Urinary bladder (tissue), 3 donors: ENCODE measurements at regions not wholly inside any gene's neighbourhood (a gene's known extent, or its start where the extent isn't known, plus 50 kb on each side); places are given as distances from the start of the nearest gene placed in this dataset.

ENCODE experiments used
- DNase-seq: peaks from one replicate; pipeline ENCODE4 v3.0.0-alpha.2; 2015; ENCODE audit errors: extremely low spot score
- H3K27ac ChIP-seq: one replicate; pipeline ENCODE4 v1.5.1; 2013; ENCODE audit warnings: low read depth, mild to moderate bottlenecking, moderate library complexity
- H3K36me3 ChIP-seq: one replicate; pipeline ENCODE4 v1.6.1; 2013; ENCODE audit warnings: mild to moderate bottlenecking, moderate library complexity; ENCODE audit not compliant: insufficient read depth
- H3K4me1 ChIP-seq: one replicate; pipeline ENCODE4 v1.6.1; 2013; ENCODE audit warnings: mild to moderate bottlenecking, moderate library complexity; ENCODE audit not compliant: insufficient read depth
- H3K4me3 ChIP-seq: one replicate; pipeline ENCODE4 v1.5.1; 2013; ENCODE audit warnings: low read depth, low read length
- WGBS: extraction: QIAGEN DNeasy Blood & Tissue Kit; methylation state at CpG from one replicate; pipeline ENCODE4 v1.1.7; 2013; 5-methylcytosine and 5-hydroxymethylcytosine counted together
- donor health status: healthy with polysubstance abuse.
- donor health status: healthy.

DNA sequence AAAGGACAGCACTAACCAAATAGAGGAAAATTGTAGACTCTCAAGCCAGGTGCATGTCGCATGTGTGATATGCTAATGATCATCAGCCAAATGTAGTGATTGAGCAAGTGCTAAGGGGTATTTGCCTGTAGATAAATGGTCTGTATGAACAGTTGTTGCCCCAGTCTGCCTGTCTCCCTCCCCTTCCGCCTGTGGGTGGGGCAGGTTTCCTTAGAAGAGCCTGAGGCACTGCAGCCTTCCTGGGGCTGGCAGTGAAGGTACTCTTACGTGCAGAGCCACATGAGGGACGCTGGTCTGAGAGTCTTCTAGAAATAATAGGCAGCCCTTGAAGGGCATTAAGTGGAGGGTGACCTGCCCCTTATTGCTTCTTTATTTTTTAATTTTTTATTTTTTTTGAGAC is 152.1 kb downstream of the SNX10 start:
- H3K4me1 ChIP-seq, result no peaks in the 10 kb centered on the region
- WGBS, result 87% methylated on average over 4 of the region's 4 CpGs
- H3K36me3 ChIP-seq, result no peaks in the 10 kb centered on the region
- DNase-seq, result no peak
- H3K27ac ChIP-seq, result no peak overlapping the region
- H3K4me3 ChIP-seq, result no peak overlapping the region

DNA sequence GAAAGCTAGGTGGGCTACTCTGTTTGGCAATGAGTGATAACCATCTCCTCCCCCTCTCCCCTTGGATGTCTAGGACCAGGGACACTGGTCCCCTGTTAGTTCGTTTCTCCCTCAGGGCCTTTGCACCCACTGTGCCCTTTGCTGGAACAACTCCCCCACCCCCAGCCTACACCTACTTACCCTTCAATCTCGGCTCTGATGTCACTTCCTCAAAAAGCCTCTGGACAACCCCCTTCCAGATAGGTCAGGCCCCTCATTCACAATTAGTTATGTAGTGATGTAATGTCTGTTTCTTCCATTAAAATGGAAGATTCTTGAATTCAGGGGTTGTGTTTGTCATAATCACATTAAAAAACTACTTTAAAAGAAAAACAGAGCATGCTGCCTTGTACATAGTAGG is 152.9 kb downstream of the SNX10 start:
- no peaks in the 10 kb centered on the region for H3K36me3 ChIP-seq
- no peak overlapping the region for H3K27ac ChIP-seq
- no peaks in the 10 kb centered on the region for H3K4me1 ChIP-seq
- DNase-seq, result no peak
- WGBS, result 80% methylated on average over 2 of the region's 2 CpGs
- H3K4me3 ChIP-seq, result no peak overlapping the region

DNA sequence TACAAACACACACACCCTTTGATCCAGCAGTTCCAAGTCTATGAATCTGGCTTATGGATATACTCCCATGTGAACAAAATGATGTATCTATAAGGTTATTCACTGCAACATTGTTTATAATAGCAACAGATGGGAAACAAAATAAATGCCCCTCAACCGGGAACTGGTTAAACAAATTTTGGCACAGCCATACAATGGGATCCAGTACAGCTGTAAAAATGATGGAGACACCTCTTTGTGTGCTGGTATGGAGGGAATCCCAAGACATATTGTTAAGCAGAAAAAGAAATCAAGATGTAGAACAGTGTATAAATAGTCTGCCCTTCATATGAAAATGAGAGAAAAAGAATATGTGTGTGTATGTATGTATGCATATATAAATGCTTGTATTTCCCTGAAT is 155.5 kb downstream of the SNX10 start:
- no peak overlapping the region for H3K27ac ChIP-seq
- DNase-seq, result no peak
- no peaks in the 10 kb centered on the region for H3K36me3 ChIP-seq
- WGBS, result 22% methylated on average over 1 of the region's 1 CpG
- H3K4me1 ChIP-seq, result no peaks in the 10 kb centered on the region
- no peak overlapping the region for H3K4me3 ChIP-seq

DNA sequence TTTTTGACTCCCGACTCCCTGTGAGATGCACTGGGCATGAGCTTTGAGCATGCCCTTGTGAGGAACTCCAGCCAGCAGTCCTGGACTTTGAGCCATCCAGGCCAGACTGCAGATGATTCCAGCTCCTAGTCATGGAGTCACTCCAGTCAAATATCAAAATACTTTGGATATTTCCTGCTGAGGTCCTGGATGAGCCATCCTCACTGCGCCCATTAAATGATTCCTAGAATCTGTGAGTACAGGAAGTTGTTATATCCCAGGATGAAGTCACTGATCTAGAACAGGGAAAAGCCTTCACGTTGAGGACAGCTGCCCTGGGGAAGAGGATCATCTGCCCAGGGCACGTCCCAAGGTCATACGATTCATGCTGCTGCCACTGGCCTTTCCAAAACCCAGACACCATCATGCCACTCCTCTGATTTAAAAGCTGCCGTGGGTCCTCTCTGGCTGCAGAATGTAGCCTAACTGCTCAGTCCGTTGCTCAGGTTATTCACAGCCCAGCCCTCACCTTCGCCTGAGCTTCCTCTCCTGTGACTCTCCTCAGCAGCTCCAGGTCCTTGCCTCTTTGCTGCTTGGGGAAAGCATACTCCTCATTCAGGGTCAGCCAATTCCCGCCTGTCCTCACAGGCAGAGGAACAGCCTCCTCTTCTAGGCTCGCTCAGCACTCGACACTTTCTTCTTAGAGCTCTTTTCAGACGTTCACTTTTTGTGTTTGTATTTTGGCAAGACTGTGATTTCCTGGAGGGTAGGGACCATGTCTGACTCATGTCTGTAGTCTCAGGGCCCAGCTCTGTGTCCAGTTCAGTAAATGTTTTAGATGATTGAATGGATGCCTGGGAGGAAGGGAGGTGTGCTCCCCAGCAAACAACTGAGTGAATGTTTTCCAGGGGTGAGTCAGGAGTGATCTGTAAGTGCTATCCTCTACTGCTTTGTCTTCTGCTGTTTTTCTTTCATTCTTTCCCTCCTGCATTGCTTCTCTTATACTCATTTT is 157.8 kb downstream of the SNX10 start:
- no peaks in the 10 kb centered on the region for H3K4me1 ChIP-seq
- no peak for DNase-seq
- no peaks in the 10 kb centered on the region for H3K36me3 ChIP-seq
- H3K27ac ChIP-seq, result no peak overlapping the region
- no peak overlapping the region for H3K4me3 ChIP-seq
- 65% methylated on average over 12 of the region's 12 CpGs for WGBS

DNA sequence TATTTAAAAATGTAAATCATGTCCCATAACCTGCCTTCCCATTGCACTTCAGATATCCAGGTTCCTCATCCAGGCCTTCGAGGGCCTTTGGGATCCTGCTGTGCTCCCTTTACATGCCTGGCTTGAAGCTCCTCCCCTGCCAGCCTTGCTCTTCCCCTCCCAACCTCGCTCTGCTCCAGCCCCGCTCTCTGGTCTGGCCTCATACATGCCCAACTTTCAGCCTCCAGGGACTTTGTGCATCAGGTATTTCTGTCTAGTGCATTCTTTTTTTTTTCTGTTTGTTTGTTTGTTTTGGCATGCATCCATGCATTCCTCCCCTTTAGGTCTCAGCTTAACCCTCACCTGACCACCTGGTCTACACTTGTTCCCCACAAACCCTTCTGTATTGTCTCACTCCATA is 160.3 kb downstream of the SNX10 start:
- no peak overlapping the region for H3K27ac ChIP-seq
- H3K36me3 ChIP-seq, result no peaks in the 10 kb centered on the region
- H3K4me3 ChIP-seq, result no peak overlapping the region
- no peak for DNase-seq
- 71% methylated on average over 3 of the region's 3 CpGs for WGBS
- no peaks in the 10 kb centered on the region for H3K4me1 ChIP-seq

DNA sequence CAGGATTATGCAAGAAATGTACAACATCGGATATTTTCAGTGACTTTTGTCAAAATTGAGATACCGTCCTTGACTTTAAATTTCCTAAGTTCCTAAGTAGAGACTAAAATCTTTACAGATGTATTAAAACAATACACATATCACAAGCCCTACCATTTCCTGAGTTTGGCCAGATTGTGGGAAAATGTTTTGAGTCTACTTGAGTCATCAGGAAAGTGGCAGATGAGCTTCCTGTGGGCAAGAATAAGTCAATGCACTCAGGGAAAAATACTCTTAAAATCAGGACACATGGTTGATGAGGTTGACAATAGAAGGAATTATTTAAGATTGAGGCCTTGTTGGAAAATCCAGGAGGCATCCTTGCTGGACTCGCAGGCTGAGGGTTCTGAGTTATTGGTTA is 162.5 kb downstream of the SNX10 start:
- WGBS, result 86% methylated on average over 3 of the region's 3 CpGs
- DNase-seq, result no peak
- Histone ChIP-seq H3K4me1 (no peaks in the 10 kb centered on the region), H3K27ac (no peak overlapping the region), H3K4me3 (no peak overlapping the region), H3K36me3 (no peaks in the 10 kb centered on the region)

DNA sequence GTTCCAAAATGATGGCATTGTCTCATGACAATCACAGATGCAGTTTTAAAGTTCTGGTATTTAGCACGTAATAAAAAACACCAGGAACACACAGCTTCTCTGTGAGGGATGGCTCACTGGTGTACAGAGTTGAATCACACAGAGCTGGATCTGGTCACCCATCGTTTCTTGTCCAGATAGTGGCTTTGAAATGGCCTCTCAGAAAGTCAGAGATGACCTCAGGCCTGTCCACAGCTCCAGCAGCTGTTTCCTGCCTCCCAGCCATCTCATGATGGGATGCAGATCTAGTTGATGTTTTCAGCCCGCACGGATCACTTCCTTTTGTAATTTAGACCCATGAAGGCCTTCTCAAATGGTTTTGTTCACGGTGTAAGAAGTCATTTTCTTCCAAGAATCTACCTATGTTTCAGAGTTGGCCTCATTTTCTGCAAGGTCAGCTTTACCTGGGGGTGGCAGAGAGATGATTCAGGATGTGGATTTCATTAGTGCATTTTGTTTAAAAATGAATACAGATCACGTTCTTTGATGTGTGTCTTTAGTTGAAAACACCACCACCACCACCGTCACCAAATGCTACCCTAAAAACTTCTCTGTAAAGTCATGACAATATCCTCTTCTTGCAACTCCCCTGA is 166.2 kb downstream of the SNX10 start:
- Histone ChIP-seq H3K27ac (no peak overlapping the region), H3K4me3 (no peak overlapping the region), H3K36me3 (no peaks in the 10 kb centered on the region), H3K4me1 (no peaks in the 10 kb centered on the region)
- DNase-seq, result no peak
- 74% methylated on average over 7 of the region's 7 CpGs for WGBS

DNA sequence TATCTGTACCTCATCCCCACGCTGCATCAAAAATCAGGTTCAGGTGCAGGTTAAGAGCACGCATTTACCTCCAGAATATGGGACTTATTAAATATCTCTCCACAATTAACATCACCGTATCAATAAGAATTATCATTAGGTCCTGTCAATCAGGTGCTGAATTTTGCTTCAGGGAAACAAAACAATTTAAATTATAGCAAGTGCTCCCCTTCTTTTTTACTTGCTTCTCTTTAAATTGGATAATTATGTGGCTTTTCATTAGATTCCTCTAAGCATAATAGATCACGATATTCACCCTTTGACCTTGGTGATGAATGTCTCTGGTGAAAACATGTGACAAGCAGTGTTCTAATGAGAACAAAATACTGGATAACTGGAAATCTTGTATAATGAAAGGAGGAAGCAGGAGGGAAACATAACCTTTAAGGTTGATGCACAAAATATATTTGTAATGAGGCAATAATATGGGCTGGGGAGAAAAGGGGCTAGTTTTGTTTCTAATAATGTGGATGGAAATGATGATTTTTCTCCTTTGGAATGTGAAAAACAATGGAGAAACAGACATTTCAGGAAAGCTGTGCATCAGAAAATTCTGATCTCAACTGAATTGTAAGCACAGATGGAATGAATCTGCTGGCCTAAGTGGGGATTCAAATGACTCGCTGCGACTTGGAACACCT is 166.9 kb downstream of the SNX10 start:
- H3K4me1 ChIP-seq, result no peaks in the 10 kb centered on the region
- no peak overlapping the region for H3K4me3 ChIP-seq
- no peaks in the 10 kb centered on the region for H3K36me3 ChIP-seq
- H3K27ac ChIP-seq, result no peak overlapping the region
- 90% methylated on average over 6 of the region's 6 CpGs for whole genome bisulfite sequencing
- no peak for DNase-seq

DNA sequence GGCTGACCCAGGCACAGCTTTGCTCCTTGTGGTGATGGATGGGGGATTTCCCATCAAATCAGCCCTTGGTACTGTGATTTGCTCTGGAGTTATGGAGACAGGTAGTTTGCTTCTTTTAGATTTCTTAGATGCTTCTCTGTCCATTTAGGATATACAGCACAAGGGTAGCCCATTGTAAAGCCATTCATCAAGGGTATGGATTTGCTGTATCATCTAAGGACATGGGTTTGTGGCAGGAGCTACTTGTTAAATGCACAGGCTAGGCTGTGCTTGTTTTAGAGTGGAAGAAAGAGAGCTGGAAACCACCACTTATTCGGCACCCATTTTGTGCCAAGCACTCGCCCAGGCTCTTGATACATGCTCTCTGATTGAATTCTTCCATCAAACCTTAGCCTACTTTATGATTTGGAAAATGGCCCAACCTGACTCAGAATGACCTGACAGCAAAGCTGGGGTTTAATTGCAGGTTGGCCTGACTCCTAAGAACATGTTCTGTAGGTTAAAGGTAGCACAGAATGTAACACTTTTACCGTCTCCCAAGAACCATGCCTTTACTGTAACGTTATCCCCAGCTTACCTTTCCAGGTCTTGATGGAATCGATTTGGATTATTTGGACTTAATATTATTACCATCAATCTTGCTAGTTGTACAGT is 168.0 kb downstream of the SNX10 start:
- Histone ChIP-seq H3K4me1 (no peaks in the 10 kb centered on the region), H3K27ac (no peak overlapping the region), H3K36me3 (no peaks in the 10 kb centered on the region), H3K4me3 (no peak overlapping the region)
- 69% methylated on average over 5 of the region's 5 CpGs for WGBS
- no peak for DNase-seq

DNA sequence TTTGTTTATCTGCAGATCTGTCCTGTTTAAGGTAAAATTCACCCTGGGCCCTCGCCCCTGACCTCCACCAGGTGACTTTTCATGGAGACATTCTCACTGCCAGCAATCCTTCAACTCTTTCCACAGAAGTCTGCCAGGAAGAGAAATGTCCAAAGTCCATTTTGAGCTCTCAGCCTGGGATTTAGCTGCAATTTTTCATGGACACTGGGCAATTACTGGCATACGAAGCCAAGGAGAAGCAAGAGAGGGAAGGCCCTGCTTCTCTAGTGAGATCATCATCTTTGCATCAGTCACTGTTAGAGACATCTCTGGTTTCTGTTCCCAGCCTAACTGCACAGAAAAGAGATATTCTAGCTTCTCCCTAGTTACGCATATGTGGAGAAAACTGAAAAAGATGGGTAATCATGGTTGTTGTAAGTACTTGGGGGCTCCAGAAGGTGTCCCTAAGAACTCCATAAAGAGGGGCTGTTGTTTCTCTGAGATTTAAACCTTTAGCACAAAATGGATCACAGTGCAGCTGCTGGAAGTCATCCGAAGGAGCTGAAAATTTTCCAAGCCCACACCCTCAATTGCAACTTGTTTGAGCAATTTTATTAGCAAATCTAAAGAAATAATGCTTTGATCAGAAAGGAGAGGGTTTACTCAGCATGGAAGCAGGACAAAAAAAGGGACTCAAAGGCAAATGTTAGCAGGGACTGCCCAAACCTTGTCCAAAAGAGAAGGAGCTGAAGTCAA is 168.9 kb downstream of the SNX10 start:
- H3K4me3 ChIP-seq, result no peak overlapping the region
- no peaks in the 10 kb centered on the region for H3K36me3 ChIP-seq
- WGBS, result 69% methylated on average over 4 of the region's 4 CpGs
- DNase-seq, result no peak
- no peaks in the 10 kb centered on the region for H3K4me1 ChIP-seq
- no peak overlapping the region for H3K27ac ChIP-seq

DNA sequence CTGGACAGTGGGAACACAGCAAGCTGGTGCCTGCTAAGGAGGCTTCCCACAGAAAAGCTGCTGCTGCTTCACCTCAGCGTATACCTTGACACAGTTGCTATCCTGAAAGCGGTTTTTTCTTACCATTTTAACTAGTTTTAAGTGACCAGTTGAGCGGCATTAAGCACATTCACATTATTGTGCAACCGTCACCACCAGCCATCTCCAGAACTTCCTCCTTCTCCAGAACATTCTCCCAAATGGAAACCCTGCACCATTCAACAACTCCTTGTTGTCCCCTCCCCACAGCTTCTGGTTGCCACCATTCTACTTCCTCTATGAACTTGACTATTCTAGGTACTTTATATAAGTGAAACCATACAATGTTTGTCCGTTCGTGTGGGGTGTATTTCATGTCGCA is 169.9 kb downstream of the SNX10 start:
- no peak overlapping the region for H3K4me3 ChIP-seq
- DNase-seq, result no peak
- WGBS, result 94% methylated on average over 7 of the region's 7 CpGs

DNA sequence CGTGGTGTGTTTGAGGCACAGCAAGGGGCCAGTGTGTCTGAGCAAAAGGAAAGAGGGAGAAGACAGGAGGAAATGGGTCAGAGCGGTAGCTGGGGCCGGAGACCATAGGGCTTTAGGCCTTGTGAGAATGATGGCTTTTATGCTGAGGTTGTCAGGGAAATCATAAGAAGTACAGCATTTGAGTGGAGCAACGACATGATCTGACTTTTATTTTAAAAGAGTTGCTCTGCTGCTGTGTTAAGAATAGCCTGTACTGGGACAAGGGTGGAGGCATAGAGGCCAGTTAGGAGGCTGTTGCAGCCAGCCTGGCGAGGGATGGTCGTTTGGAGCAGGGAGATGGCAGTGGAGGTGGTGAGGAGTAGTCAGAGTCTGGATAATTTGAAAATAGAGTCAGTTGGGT is 174.3 kb downstream of the SNX10 start:
- DNase-seq, result no peak
- H3K36me3 ChIP-seq, result no peaks in the 10 kb centered on the region
- no peak overlapping the region for H3K4me3 ChIP-seq
- 83% methylated on average over 6 of the region's 6 CpGs for WGBS
- H3K4me1 ChIP-seq, result no peaks in the 10 kb centered on the region
- no peak overlapping the region for H3K27ac ChIP-seq

More for the DNA sequence above, 169.9 kb downstream of the SNX10 start:
- no peaks in the 10 kb centered on the region for H3K4me1 ChIP-seq
- no peak overlapping the region for H3K27ac ChIP-seq
- H3K36me3 ChIP-seq, result no peaks in the 10 kb centered on the region

DNA sequence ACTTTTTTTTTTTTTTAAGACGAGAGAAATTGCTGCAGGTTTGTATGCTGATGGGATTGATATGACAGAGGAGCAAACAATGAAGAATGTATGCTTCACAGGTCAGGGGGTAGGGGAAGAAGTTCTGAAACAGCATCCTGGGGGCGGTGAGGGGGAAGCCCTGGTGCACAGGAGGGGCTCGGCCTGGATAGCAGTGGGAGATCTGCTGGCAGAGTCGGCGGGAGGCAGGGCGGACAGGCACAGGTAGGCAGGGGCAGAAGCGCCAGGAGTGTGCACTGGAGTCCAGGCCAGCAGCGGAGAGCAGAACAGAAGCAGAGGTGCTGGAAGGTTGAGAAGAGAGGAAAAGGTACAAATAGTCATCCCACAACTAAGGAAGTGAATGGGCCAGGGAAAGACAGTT is 175.4 kb downstream of the SNX10 start:
- no peak overlapping the region for H3K27ac ChIP-seq
- no peak for DNase-seq
- WGBS, result 89% methylated on average over 8 of the region's 8 CpGs
- H3K36me3 ChIP-seq, result no peaks in the 10 kb centered on the region
- H3K4me3 ChIP-seq, result no peak overlapping the region
- no peaks in the 10 kb centered on the region for H3K4me1 ChIP-seq
